Mesodermal cell (in vitro differentiated cells): ENCODE measurements at regions not wholly inside any gene's neighbourhood (a gene's known extent, or its start where the extent isn't known, plus 50 kb on each side); places are given as distances from the start of the nearest gene placed in this dataset.

ENCODE experiments used
- H3K27ac ChIP-seq: 2 replicates; pipeline ENCODE4 v1.7.0; 2013; ENCODE audit warnings: mild to moderate bottlenecking, low read depth, low read length, moderate library complexity; ENCODE audit not compliant: severe bottlenecking
- H3K36me3 ChIP-seq: 2 replicates; pipeline ENCODE4 v1.7.1; 2013; ENCODE audit warnings: mild to moderate bottlenecking, low read length, moderate library complexity; ENCODE audit not compliant: control insufficient read depth, insufficient read depth
- H3K4me1 ChIP-seq: one replicate; pipeline ENCODE4 v1.7.1; 2013; ENCODE audit warnings: mild to moderate bottlenecking, low read length; ENCODE audit not compliant: insufficient read depth, control insufficient read depth, poor library complexity, severe bottlenecking
- H3K4me3 ChIP-seq: 2 replicates; pipeline ENCODE4 v1.7.0; 2013; ENCODE audit warnings: low read length, control low read depth, mild to moderate bottlenecking; ENCODE audit not compliant: insufficient read depth, poor library complexity, severe bottlenecking; ENCODE audit errors: extremely low read depth
- H3K9me3 ChIP-seq: 2 replicates; pipeline ENCODE4 v1.7.1; 2013; ENCODE audit warnings: mild to moderate bottlenecking, low read length, moderate library complexity; ENCODE audit not compliant: control insufficient read depth
- WGBS, 2 experiments: methylation state at CpG; one replicate each; pipeline ENCODE4 v1.1.5; 2013; ENCODE audit warnings: missing lambda C conversion rate in 2 of 2; ENCODE audit not compliant: insufficient coverage in 2 of 2; 5-methylcytosine and 5-hydroxymethylcytosine counted together

DNA sequence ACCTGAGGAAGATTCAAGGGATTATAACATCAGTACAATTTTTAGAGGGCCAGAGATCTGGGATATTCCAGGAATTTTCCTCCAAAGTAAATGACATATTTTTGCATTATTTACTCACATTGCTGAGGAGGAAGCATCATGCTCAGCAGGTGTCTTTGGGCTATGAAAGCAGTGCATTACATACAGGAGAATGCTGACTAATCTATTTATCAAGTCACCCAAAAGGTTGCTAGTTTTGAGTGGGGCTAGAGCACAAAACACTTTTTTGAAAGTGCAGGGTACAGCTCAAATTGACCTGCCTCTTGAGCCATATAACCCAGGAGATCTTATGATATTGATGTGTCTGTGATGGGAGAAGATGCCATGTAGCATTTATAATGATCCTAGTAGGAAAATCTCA lies 603.1 kb downstream of the POM121L12 start:
- Histone ChIP-seq H3K36me3 (no peaks in the 10 kb centered on the region), H3K4me1 (peaks cover 15% of the 10 kb centered on the region), H3K9me3 (no peaks in the 10 kb centered on the region), H3K27ac (no peak overlapping the region), H3K4me3 (no peak overlapping the region)

DNA sequence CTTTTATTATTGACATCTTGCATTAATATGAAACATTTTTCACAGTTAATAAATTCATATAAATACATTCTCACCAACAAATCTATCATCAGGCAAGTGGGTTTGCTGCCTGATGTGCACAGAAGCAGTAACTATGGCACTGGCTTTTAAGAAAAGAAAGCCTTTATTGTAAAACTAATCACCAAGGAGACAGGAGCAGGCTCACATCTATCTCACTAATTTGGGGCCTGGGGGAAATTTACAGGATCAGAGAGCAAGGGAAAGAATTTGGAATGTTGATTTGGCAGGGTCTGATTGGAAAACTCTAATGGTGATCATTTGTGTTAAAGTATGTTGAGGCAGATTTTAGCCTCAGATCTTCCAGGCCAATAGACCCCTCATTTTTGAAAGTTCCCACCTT lies 605.7 kb downstream of the POM121L12 start:
- H3K36me3 ChIP-seq, result no peaks in the 10 kb centered on the region
- peaks cover 15% of the 10 kb centered on the region for H3K4me1 ChIP-seq
- no peaks in the 10 kb centered on the region for H3K9me3 ChIP-seq
- H3K4me3 ChIP-seq, result no peak overlapping the region
- H3K27ac ChIP-seq, result peak overlapping the region; percentile 67

DNA sequence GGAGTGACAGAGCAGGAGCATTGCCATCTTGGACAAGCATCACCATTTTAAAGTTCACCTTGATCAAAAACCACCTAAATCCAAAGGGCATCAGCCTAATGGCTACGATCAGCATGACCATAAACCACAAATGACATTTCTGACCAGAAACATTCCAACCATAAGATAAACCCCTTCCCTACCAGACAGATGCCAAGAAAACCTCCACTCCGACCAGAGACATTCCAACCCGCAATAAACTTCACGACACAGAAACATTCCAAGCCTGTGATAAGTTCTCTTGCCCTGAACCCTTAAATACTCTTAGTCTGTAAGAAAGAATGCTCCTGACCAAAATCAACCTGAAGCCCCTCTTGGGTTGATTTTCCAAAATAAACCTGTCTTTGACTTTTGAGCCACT lies 606.9 kb downstream of the POM121L12 start:
- Histone ChIP-seq H3K27ac (peak overlapping the region; percentile 92), H3K9me3 (no peaks in the 10 kb centered on the region), H3K4me1 (peaks cover 15% of the 10 kb centered on the region), H3K36me3 (no peaks in the 10 kb centered on the region), H3K4me3 (no peak overlapping the region)
- WGBS, 2 experiments, result 84 to 88% methylated on average over 4 of the region's 4 CpGs

DNA sequence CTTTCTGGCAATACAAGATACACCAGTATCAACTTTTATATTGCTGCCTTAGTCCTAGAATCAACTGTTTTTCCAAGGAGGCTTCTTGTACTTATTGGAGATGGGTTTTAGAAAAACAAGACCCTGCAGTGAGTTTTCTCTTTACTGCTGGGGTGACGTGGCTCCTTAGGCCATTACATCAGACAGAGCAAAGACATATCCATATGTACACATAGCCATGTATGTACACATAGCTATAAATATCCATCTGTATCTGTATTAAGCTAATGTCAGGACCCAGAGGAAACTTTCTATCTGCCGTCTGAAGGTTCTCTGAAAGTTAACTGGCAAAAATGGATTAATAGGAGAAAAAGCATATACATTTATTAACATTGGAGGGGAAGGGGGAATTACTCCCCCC lies 607.4 kb downstream of the POM121L12 start:
- no peak overlapping the region for H3K4me3 ChIP-seq
- H3K9me3 ChIP-seq, result no peaks in the 10 kb centered on the region
- no peaks in the 10 kb centered on the region for H3K36me3 ChIP-seq
- H3K4me1 ChIP-seq, result peaks cover 15% of the 10 kb centered on the region
- WGBS, 2 experiments, result no CpG with 5 or more reads among the region's 2 CpGs
- peak overlapping the region; percentile 92 for H3K27ac ChIP-seq

DNA sequence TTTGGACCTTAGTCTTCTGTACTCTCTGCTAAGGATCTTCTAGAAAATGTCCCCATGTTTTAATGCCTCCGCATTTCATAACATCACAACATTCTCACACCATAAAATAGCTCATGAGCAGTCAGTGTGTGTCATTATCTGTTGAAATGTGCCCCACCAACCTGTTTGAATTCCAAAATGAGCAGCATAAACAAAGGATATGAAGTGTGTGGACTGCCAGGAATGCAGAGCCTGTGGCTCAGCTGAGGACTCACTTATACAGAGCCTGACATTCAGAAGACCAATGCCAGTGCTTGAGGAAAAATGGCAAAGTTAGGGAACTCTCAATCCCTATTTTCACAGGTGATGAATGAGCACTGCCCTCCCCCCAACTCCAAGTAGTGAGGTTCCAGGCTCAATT lies 621.4 kb downstream of the POM121L12 start:
- Histone ChIP-seq H3K27ac (no peak overlapping the region), H3K4me1 (peaks cover 8% of the 10 kb centered on the region), H3K4me3 (no peak overlapping the region), H3K9me3 (no peaks in the 10 kb centered on the region), H3K36me3 (no peaks in the 10 kb centered on the region)
- no CpG with 5 or more reads among the region's 1 CpG for WGBS, 2 experiments

DNA sequence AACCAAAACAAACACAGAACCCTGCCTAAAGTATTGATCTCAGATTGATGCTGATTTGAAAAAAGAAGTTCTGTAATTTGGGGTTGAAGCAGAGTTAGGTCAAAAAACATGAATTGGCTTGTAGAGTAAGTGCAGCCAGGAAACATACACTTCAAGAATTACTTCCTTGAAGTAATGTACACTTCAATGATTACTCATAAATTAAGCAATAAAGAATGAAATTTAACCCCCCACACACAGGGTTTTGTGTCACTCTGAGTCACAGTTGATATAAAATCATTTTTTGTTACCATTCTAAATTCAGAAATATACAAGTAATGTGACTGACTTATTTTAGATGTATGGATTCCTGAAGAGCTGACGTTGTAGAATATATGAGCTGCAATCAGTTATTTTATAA lies 622.2 kb downstream of the POM121L12 start:
- no CpG with 5 or more reads among the region's 1 CpG for WGBS, 2 experiments
- no peaks in the 10 kb centered on the region for H3K36me3 ChIP-seq
- peaks cover 8% of the 10 kb centered on the region for H3K4me1 ChIP-seq
- H3K4me3 ChIP-seq, result no peak overlapping the region
- no peak overlapping the region for H3K27ac ChIP-seq
- no peaks in the 10 kb centered on the region for H3K9me3 ChIP-seq

DNA sequence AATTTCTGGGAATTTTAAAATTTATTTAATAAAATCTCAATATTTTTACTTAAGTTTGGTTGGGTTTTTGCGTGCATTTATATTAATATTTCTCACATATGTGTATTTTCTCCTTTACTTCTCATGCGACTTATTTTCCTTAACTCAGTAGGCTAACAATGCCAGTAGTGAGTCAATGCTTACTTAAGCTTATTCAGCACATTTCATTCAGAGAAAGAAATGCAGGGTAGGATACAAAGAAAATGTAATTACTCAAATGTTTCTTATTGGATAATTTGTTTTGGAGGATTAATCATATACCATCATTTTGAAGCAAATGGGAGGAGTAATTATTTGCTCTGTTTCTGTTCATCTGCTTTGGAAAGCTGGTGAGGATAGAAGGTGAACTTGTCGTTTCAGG lies 623.5 kb downstream of the POM121L12 start:
- no peaks in the 10 kb centered on the region for H3K36me3 ChIP-seq
- H3K4me3 ChIP-seq, result no peak overlapping the region
- H3K27ac ChIP-seq, result no peak overlapping the region
- 90% methylated on average over 1 of the region's 3 CpGs; no CpG with 5 or more reads in 1 of the 2 experiments for WGBS, 2 experiments
- H3K9me3 ChIP-seq, result no peaks in the 10 kb centered on the region
- peaks cover 8% of the 10 kb centered on the region for H3K4me1 ChIP-seq

DNA sequence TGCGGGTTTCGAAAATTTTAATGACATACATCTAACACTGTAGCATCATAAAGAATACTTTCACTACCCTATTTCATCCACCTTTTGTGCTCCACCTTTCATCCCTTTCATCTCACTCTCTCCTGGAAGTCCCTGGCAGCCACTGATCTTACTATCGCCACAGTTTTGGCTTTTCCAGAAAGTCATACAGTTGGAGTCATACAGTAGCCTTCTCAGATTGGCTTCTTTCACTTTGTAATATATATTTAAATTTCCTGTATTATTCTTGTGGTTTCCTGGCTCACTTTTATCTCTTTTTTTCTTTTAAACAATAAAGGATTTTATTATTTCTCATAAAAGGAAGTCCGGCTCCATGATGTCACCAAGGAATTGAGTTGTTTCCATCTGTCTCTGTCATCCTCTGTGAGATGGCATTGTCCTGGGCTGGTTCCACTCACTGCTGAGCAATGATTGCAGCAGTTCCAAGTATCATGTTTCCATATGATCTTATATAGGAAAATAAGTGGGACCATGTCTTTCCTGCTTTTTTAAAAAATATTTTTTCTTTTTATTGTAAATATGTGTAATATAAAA lies 626.3 kb downstream of the POM121L12 start:
- no peak overlapping the region for H3K27ac ChIP-seq
- no peaks in the 10 kb centered on the region for H3K36me3 ChIP-seq
- H3K4me3 ChIP-seq, result no peak overlapping the region
- H3K9me3 ChIP-seq, result no peaks in the 10 kb centered on the region
- H3K4me1 ChIP-seq, result peaks cover 7% of the 10 kb centered on the region
- whole genome bisulfite sequencing, 2 experiments, result 78 to 84% methylated on average over 3 of the region's 4 CpGs

DNA sequence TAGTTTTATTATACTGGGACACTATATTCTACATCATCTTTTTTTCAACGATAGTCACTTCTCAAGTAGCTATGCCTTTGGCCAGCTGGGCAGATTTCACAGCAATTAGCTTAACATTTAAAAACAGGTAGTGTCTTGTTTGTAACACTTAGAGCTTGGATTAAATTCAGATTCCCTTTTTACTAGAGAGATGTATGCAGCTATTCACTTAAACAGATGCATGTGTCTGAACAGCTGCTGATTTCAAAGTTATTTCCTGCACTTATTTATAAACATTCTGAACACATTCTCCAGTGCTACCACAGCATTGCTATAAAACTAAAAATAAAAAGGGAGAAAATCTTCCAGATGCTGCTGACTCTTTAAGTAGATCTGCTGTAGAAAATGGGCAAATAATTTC lies 637.2 kb downstream of the POM121L12 start:
- Histone ChIP-seq H3K4me3 (no peak overlapping the region), H3K27ac (no peak overlapping the region), H3K9me3 (peaks cover 4% of the 10 kb centered on the region), H3K36me3 (no peaks in the 10 kb centered on the region), H3K4me1 (no peaks in the 10 kb centered on the region)
- WGBS, 2 experiments, result no CpG with 5 or more reads among the region's 1 CpG

DNA sequence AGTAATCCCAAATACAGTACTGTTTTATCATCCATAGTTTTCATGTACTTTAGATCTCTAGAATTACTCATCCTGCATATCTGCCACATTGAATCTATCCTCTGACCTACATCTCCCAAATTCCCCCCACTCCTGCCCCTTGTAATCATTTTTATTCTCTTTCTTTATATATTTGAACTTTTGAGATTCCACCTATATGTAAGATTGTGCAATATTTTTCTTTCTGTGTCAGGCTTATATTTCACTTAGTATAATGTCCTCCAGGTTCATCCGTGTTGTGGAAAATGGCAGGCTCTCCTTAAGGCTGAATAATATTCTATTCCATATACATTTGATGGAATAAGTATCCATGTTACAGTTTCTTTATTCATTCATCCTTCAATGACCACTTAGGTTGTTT lies 640.4 kb downstream of the POM121L12 start:
- WGBS, 2 experiments, result no CpG with 5 or more reads among the region's 1 CpG
- H3K4me1 ChIP-seq, result no peaks in the 10 kb centered on the region
- no peak overlapping the region for H3K4me3 ChIP-seq
- no peaks in the 10 kb centered on the region for H3K36me3 ChIP-seq
- H3K27ac ChIP-seq, result no peak overlapping the region
- no peaks in the 10 kb centered on the region for H3K9me3 ChIP-seq

DNA sequence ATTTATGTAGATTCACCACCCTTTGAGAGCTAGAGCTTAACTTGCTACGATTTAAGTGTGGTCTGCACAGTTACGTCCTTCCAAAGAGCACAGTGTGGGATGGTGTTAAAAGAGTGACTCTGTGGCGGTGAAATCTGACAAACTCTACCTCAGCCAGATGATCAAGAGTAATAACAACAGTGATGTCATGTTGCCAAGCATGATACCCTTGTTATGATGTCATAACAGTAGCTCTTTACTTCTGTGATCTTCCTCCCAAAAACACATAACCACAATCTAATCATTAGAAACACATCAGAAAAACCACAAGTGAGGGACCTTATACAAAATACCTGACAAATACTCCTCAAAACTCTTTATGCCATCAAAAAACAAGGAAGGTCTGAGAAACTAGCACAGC lies 649.3 kb downstream of the POM121L12 start:
- H3K36me3 ChIP-seq, result no peaks in the 10 kb centered on the region
- WGBS, 2 experiments, result 92 to 97% methylated on average over 3 of the region's 3 CpGs
- H3K27ac ChIP-seq, result no peak overlapping the region
- no peaks in the 10 kb centered on the region for H3K4me1 ChIP-seq
- H3K9me3 ChIP-seq, result no peaks in the 10 kb centered on the region
- H3K4me3 ChIP-seq, result no peak overlapping the region
